Mammary epithelial cell (primary cell): ENCODE measurements at regions not wholly inside any gene's neighbourhood (a gene's known extent, or its start where the extent isn't known, plus 50 kb on each side); places are given as distances from the start of the nearest gene placed in this dataset.

Experiments used
- CTCF ChIP-seq, 2 donors: IDR thresholded peaks in 1 of 2; conservative IDR thresholded peaks in 1 of 2; 2 replicates each; pipeline ENCODE4 v1.5.1; 2011 to 2012; ENCODE audit warnings: inconsistent platforms in 2 of 2, low read length in 2 of 2, mild to moderate bottlenecking in 2 of 2, control low read depth in 1 of 2, low read depth in 1 of 2; ENCODE audit not compliant: insufficient read depth in 1 of 2; ENCODE audit errors: extremely low read depth in 1 of 2
- EZH2 ChIP-seq: IDR thresholded peaks from 2 replicates; pipeline ENCODE4 v1.6.1; 2012; ENCODE audit warnings: low read length, inconsistent platforms, borderline replicate concordance

- TF ChIP-seq CTCF (conservative IDR thresholded peaks at IDR 0.05 in 1 of 2, IDR thresholded peaks at IDR 0.05 in 1 of 2; ENCODE audit: extremely low read depth in 1 of 2, insufficient read depth in 1 of 2, low read depth in 1 of 2, low read length in 2 of 2) (no peak), EZH2 (no peak)
These were observed 234.2 kb upstream of the FZD8 start for GRCh38 chr10:35876248-35876647.
